GM23338 (cell line): ENCODE measurements at regions not wholly inside any gene's neighbourhood (a gene's known extent, or its start where the extent isn't known, plus 50 kb on each side); places are given as distances from the start of the nearest gene placed in this dataset.

Experiments used
- ATAC-seq: fragments of 200-7000 bp; cut with Tn5 transposase; 3 replicates; pipeline ENCODE4 v1.9.1; 2020
- DNase-seq: peaks from one replicate; pipeline ENCODE4 v3.0.0-alpha.2; 2015; ENCODE audit warnings: low spot score
- H2AFZ ChIP-seq: fragments of 200-600 bp; sonication (generic); 2 replicates; pipeline ENCODE4 v1.8.0; 2016; ENCODE audit warnings: antibody characterized with exemption, mild to moderate bottlenecking, moderate library complexity
- H3F3A ChIP-seq: fragments of 200-600 bp; sonication (generic); replicated peaks from 2 replicates; pipeline ENCODE4 v1.8.0; 2017; ENCODE audit warnings: antibody characterized with exemption, mixed run types, low read depth
- H3K27ac ChIP-seq: fragments of 200-600 bp; sonication (generic); 2 replicates; pipeline ENCODE4 v1.6.1; 2016; ENCODE audit warnings: low read depth
- H3K27me3 ChIP-seq: fragments of 200-600 bp; sonication (generic); 2 replicates; pipeline ENCODE4 v1.8.0; 2016; ENCODE audit warnings: mild to moderate bottlenecking, mixed run types, moderate library complexity; ENCODE audit not compliant: insufficient read depth
- H3K36me3 ChIP-seq: fragments of 200-600 bp; sonication (generic); 2 replicates; pipeline ENCODE4 v1.8.0; 2016; ENCODE audit warnings: mild to moderate bottlenecking; ENCODE audit not compliant: insufficient read depth
- H3K4me1 ChIP-seq: fragments of 200-600 bp; sonication (generic); 2 replicates; pipeline ENCODE4 v1.8.0; 2016; ENCODE audit warnings: mild to moderate bottlenecking, moderate library complexity; ENCODE audit not compliant: insufficient read depth
- H3K4me2 ChIP-seq: fragments of 200-600 bp; sonication (generic); 2 replicates; pipeline ENCODE4 v1.7.1; 2017; ENCODE audit warnings: mixed run types
- H3K4me3 ChIP-seq: fragments of 200-600 bp; sonication (generic); 2 replicates; pipeline ENCODE4 v1.6.1; 2016; ENCODE audit warnings: mixed run types
- H3K79me2 ChIP-seq: fragments of 200-600 bp; sonication (generic); replicated peaks from 2 replicates; pipeline ENCODE4 v1.8.0; 2017; ENCODE audit warnings: mild to moderate bottlenecking; ENCODE audit not compliant: insufficient read depth
- H3K9me2 ChIP-seq: fragments of 200-600 bp; sonication (generic); 2 replicates; pipeline ENCODE4 v1.8.0; 2017; ENCODE audit not compliant: insufficient read depth
- H4K20me1 ChIP-seq: fragments of 200-600 bp; sonication (generic); replicated peaks from 2 replicates; pipeline ENCODE4 v1.8.0; 2017; ENCODE audit warnings: mild to moderate bottlenecking; ENCODE audit not compliant: insufficient read depth
- H3K27ac Mint-ChIP-seq: 2 replicates; pipeline ENCODE4 v1.8.0; 2020; ENCODE audit warnings: inconsistent platforms, mild to moderate bottlenecking, moderate library complexity, mixed read lengths
- H3K27me3 Mint-ChIP-seq: 3 replicates; pipeline ENCODE4 v1.8.0; 2022; ENCODE audit warnings: low read depth, mild to moderate bottlenecking, moderate library complexity, mixed read lengths, inconsistent platforms; ENCODE audit not compliant: insufficient read depth, poor library complexity
- H3K36me3 Mint-ChIP-seq: 3 replicates; pipeline ENCODE4 v1.8.0; 2021; ENCODE audit warnings: low read depth, mild to moderate bottlenecking, inconsistent platforms, moderate library complexity, mixed read lengths
- H3K4me1 Mint-ChIP-seq: 3 replicates; pipeline ENCODE4 v1.8.0; 2020; ENCODE audit warnings: mild to moderate bottlenecking, inconsistent platforms, mixed read lengths
- H3K4me3 Mint-ChIP-seq: 3 replicates; pipeline ENCODE4 v1.8.0; 2021; ENCODE audit warnings: moderate library complexity, mild to moderate bottlenecking, inconsistent platforms, mixed read lengths
- H3K9me3 Mint-ChIP-seq: 3 replicates; pipeline ENCODE4 v1.8.0; 2020; ENCODE audit warnings: moderate library complexity, mild to moderate bottlenecking, inconsistent platforms, mixed read lengths
- CREB1 ChIP-seq: fragments of 250-450 bp; sonication (Bioruptor Pico); IDR thresholded peaks from 2 replicates; pipeline ENCODE4 v1.5.0; 2020; ENCODE audit warnings: low read depth, mild to moderate bottlenecking, moderate library complexity
- CTCF ChIP-seq, 2 experiments: fragments of 200-600 bp in 1 of 2; sonication (generic) in 1 of 2; conservative IDR thresholded peaks; 2 replicates each; pipeline versions ENCODE4 v1.5.1 to v1.6.1; 2016 to 2017; ENCODE audit warnings: antibody characterized with exemption in 2 of 2, low read depth in 2 of 2, mild to moderate bottlenecking in 2 of 2, moderate library complexity in 1 of 2
- EZH2 ChIP-seq: fragments of 200-600 bp; sonication (generic); IDR thresholded peaks from one replicate; pipeline ENCODE4 v1.8.0; 2017; ENCODE audit warnings: antibody characterized with exemption, mild to moderate bottlenecking, low read depth; ENCODE audit not compliant: unreplicated experiment
- STAT1 ChIP-seq: IDR thresholded peaks from one replicate; pipeline ENCODE4 v1.6.1; 2016; ENCODE audit warnings: antibody characterized with exemption; ENCODE audit not compliant: unreplicated experiment
- ZNF114 ChIP-seq: fragments of 250-450 bp; sonication (Bioruptor Pico); IDR thresholded peaks from 2 replicates; pipeline ENCODE4 v1.5.0; 2020; ENCODE audit warnings: mild to moderate bottlenecking, moderate library complexity
- ZNF331 ChIP-seq: fragments of 250-450 bp; sonication (Bioruptor Pico); IDR thresholded peaks from 2 replicates; pipeline ENCODE4 v1.5.0; 2020; ENCODE audit warnings: low read depth, mild to moderate bottlenecking, moderate library complexity
- ZNF462 ChIP-seq: fragments of 250-450 bp; sonication (Bioruptor Pico); IDR thresholded peaks from 2 replicates; pipeline ENCODE4 v1.5.0; 2020; ENCODE audit warnings: mild to moderate bottlenecking, moderate library complexity

- H3F3A ChIP-seq: no peaks in the 10 kb centered on the region
- H3K9me2 ChIP-seq: no peaks in the 10 kb centered on the region
- H2AFZ ChIP-seq: no peak overlapping the region
- no peaks in the 10 kb centered on the region for H3K27me3 ChIP-seq
- H3K27ac ChIP-seq: no peak overlapping the region
- no peaks in the 10 kb centered on the region for H4K20me1 ChIP-seq
- H3K4me1 ChIP-seq: no peaks in the 10 kb centered on the region
- no peak for DNase-seq
- no peak overlapping the region for H3K4me2 ChIP-seq
- H3K36me3 ChIP-seq: no peaks in the 10 kb centered on the region
- no peak overlapping the region for H3K4me3 ChIP-seq
- peaks cover under 1% of the 10 kb centered on the region for H3K27me3 Mint-ChIP-seq
- H3K36me3 Mint-ChIP-seq: no peaks in the 10 kb centered on the region
- TF ChIP-seq ZNF462: no peak
- no peak for TF ChIP-seq ZNF114 (CRISPR knock-in tag)
- TF ChIP-seq STAT1: no peak
- TF ChIP-seq CREB1 (CRISPR knock-in tag): no peak
- no peak for TF ChIP-seq EZH2
- TF ChIP-seq CTCF (conservative IDR thresholded peaks at IDR 0.05; ENCODE audit: low read depth in 2 of 2): no peak
- TF ChIP-seq ZNF331 (CRISPR knock-in tag): no peak
- no peaks in the 10 kb centered on the region for H3K9me3 Mint-ChIP-seq
- no peaks in the 10 kb centered on the region for H3K79me2 ChIP-seq
- ATAC-seq: no peak
- no peak overlapping the region for H3K27ac Mint-ChIP-seq
- H3K4me3 Mint-ChIP-seq: no peak overlapping the region
- H3K4me1 Mint-ChIP-seq: no peaks in the 10 kb centered on the region; the same call in 2 of the 3 replicates
Measured at GRCh38 chr4:38236003-38236402, 275.8 kb downstream of the PTTG2 start.
